HEK293 (cell line): ENCODE measurements at regions not wholly inside any gene's neighbourhood (a gene's known extent, or its start where the extent isn't known, plus 50 kb on each side); places are given as distances from the start of the nearest gene placed in this dataset.

Experiments
- CTCF ChIP-seq: fragments of 450-650 bp; formaldehyde crosslinking; IDR thresholded peaks from 2 replicates; pipeline ENCODE4 v1.5.1; 2016; ENCODE audit warnings: missing biosample characterization, missing genetic modification characterization
- HOXD13 ChIP-seq: sonication (generic); formaldehyde crosslinking; IDR thresholded peaks from 2 replicates; pipeline ENCODE4 v1.8.0; 2022; ENCODE audit warnings: missing genetic modification reagents, borderline replicate concordance
- SCRT2 ChIP-seq: fragments of 450-650 bp; formaldehyde crosslinking; IDR thresholded peaks from 2 replicates; pipeline ENCODE4 v1.5.1; 2016; ENCODE audit warnings: missing biosample characterization, missing genetic modification characterization
- ZBTB26 ChIP-seq: fragments of 450-650 bp; formaldehyde crosslinking; optimal IDR thresholded peaks from 2 replicates; pipeline ENCODE3; 2016; ENCODE audit warnings: missing biosample characterization, mild to moderate bottlenecking, missing genetic modification characterization
- ZBTB7A ChIP-seq: fragments of 450-650 bp; formaldehyde crosslinking; IDR thresholded peaks from 2 replicates; pipeline ENCODE4 v1.5.1; 2016; ENCODE audit warnings: low read depth, missing biosample characterization, missing genetic modification characterization
- ZNF140 ChIP-seq: fragments of 450-650 bp; formaldehyde crosslinking; IDR thresholded peaks from 2 replicates; pipeline ENCODE4 v1.5.1; 2016; ENCODE audit warnings: missing biosample characterization, missing genetic modification characterization
- ZNF311 ChIP-seq: fragments of 450-650 bp; formaldehyde crosslinking; IDR thresholded peaks from 2 replicates; pipeline ENCODE4 v1.5.1; 2017; ENCODE audit warnings: missing biosample characterization, missing genetic modification characterization, borderline replicate concordance
- ZNF513 ChIP-seq: fragments of 450-650 bp; IDR thresholded peaks from 2 replicates; pipeline ENCODE4 v1.5.1; 2018; ENCODE audit warnings: missing biosample characterization, missing genetic modification characterization
- ZNF692 ChIP-seq: fragments of 450-650 bp; formaldehyde crosslinking; IDR thresholded peaks from 2 replicates; pipeline ENCODE4 v1.5.1; 2016; ENCODE audit warnings: missing biosample characterization, missing genetic modification characterization
- ZNF768 ChIP-seq: fragments of 450-650 bp; formaldehyde crosslinking; IDR thresholded peaks from 2 replicates; pipeline ENCODE4 v1.5.1; 2018; ENCODE audit warnings: missing biosample characterization, mild to moderate bottlenecking, missing genetic modification characterization

- TF ChIP-seq ZNF311 (tag by site-specific recombination) (no peak), CTCF (tag by site-specific recombination) (no peak), ZNF513 (tag by site-specific recombination) (no peak), ZBTB26 (tag by site-specific recombination) (no peak), ZBTB7A (tag by site-specific recombination) (no peak), ZNF692 (no peak), HOXD13 (CRISPR knock-in tag) (no peak), ZNF768 (tag by site-specific recombination) (no peak), SCRT2 (tag by site-specific recombination) (no peak), ZNF140 (tag by site-specific recombination) (no peak)
Observed at GRCh38 chr4:107453987-107454386, 266.0 kb downstream of the PAPSS1 start.
